ENCODE measurements at regions not wholly inside any gene's neighbourhood (a gene's known extent, or its start where the extent isn't known, plus 50 kb on each side); places are given as distances from the start of the nearest gene placed in this dataset.

DNA sequence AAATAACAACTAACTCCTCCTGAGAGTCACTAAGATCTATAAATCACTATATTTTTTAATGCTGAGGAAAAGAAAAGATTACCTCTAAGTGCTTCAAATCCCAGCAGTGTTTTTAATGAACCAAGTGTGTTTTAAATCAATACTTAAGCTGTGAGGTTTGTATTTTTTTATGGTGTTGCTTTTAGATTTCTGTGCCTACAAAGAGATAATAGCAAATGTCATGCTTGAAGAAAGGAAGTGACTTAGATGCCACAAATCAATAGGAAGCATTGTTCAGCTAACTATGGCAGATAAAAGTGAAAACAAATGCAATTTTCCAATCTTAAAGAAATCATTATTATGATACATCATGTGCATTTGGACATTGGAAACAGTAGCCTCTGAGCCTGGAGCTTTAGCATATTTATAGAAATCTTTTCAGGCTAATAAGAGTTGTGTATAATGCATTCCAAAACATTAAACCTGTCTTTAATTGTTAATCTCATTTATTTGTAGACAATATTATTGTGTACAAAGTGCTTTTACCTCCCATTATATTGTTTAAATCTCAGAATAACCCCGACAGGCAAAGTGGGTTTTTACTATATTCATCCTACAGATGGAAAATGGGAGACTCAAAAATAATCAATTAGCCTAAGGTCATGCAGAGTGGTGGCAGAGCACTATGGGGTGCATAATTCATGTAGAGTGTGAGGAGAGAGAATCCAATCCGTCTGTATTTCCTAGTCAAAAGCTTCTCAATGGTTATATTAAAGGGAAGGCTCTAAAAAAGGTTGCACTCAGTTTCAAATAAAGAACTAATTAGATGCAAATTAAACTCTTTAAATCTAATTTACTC lies 486.2 kb downstream of the NAV3 start:
- H3K4me3 Mint-ChIP-seq, result no peak overlapping the region
- H3K36me3 Mint-ChIP-seq, result no peaks in the 10 kb centered on the region
- CTCF ChIA-PET, result no interaction called here
- no peaks in the 10 kb centered on the region for H3K4me1 Mint-ChIP-seq
- peaks cover 3% of the 10 kb centered on the region for H3K9me3 Mint-ChIP-seq
- H3K27ac Mint-ChIP-seq, result no peak overlapping the region
- DNase-seq, result no peak
- no peaks in the 10 kb centered on the region for H3K27me3 Mint-ChIP-seq

DNA sequence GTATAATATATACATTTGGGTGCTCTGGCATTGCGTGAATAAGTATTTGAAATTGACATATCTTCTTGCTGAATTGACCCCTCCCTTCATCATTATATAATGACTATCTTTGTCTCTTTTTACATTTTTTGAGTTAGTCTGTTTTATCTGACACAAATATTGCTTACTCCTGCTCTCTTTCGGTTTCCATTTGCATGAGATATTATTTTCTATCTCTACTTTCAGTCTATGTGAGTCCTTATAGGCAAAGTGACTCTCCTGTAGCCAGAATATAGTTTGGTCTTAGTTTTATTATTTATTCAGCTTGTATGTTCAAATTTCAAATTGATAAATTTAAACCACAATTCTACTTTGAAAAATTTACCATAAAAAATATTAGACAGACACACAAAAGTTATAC lies 491.0 kb downstream of the NAV3 start:
- Mint-ChIP-seq H3K36me3 (no peaks in the 10 kb centered on the region), H3K27ac (no peak overlapping the region), H3K9me3 (peaks cover 5% of the 10 kb centered on the region), H3K27me3 (no peaks in the 10 kb centered on the region), H3K4me1 (no peaks in the 10 kb centered on the region), H3K4me3 (no peak overlapping the region)
- DNase-seq, result no peak
- CTCF ChIA-PET, result no interaction called here

DNA sequence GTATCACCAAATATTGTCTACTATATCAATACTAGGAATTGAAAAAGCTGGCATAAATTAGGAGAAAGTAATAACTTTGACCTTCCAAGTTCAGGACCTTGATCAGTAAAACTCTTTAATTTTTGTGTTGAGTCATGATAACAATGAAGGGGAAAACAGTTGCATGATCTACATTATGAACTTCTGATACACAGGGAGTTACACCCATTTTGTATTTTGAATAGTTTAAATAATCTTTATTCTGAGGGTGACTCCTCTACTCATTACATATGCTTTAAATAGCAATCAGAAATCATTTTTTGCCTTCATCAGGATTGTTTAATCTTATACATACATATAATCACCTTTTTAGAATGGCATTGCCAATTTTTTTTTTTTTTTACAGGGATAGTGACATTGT lies 492.5 kb downstream of the NAV3 start:
- H3K9me3 Mint-ChIP-seq, result peaks cover 5% of the 10 kb centered on the region
- no peaks in the 10 kb centered on the region for H3K27me3 Mint-ChIP-seq
- H3K4me3 Mint-ChIP-seq, result no peak overlapping the region
- CTCF ChIA-PET, result no interaction called here
- no peaks in the 10 kb centered on the region for H3K36me3 Mint-ChIP-seq
- no peak for DNase-seq
- H3K4me1 Mint-ChIP-seq, result no peaks in the 10 kb centered on the region
- H3K27ac Mint-ChIP-seq, result no peak overlapping the region

DNA sequence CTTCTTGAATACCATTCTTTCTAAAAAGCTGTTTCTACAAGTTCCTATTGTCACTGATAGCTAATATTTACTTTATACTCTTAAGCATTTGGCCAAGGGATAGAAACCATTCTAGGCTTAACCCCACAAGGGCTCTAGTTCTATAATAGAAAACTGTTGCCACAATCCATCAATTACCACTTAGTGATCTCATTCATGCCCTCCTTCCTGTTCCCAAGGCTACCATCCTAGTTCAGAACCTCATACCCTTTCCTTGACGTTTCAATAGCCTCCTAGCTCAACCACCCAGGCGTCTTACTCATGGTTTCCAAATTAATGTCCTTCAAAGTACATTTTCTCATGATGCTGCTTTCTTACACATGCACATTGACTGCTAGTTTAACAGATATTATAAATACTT lies 493.5 kb downstream of the NAV3 start:
- Mint-ChIP-seq H3K27me3 (no peaks in the 10 kb centered on the region), H3K9me3 (peaks cover 5% of the 10 kb centered on the region), H3K4me3 (no peak overlapping the region), H3K27ac (no peak overlapping the region), H3K4me1 (no peaks in the 10 kb centered on the region), H3K36me3 (no peaks in the 10 kb centered on the region)
- no peak for DNase-seq
- CTCF ChIA-PET, result interaction anchor here (0.6 kb wide), 1 partner anchor 241 kb away, joined by 3 read pairs; no protein-coding TSS in a partner anchor

DNA sequence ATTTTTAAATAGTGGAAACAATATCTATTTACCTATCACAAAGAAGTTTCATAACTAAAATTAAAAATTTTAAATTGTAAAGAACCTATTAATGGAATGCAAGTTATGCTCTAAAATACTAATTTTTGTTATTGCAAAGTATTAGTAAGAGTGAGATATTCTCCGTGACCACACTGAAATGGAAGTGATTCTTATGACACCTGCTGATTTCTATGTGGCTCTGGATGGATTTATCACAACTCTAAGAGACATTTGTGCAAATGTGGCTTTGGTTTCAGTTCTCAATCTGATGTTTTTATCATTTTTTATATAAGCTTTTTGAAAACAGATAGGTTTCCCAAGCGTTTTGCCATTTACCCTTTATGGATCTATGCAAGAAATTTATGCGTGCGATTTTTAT lies 497.8 kb downstream of the NAV3 start:
- Mint-ChIP-seq H3K36me3 (no peaks in the 10 kb centered on the region), H3K27me3 (no peaks in the 10 kb centered on the region), H3K9me3 (peaks cover 2% of the 10 kb centered on the region), H3K4me3 (no peak overlapping the region), H3K27ac (no peak overlapping the region), H3K4me1 (no peaks in the 10 kb centered on the region)
- CTCF ChIA-PET, result no interaction called here
- DNase-seq, result no peak

DNA sequence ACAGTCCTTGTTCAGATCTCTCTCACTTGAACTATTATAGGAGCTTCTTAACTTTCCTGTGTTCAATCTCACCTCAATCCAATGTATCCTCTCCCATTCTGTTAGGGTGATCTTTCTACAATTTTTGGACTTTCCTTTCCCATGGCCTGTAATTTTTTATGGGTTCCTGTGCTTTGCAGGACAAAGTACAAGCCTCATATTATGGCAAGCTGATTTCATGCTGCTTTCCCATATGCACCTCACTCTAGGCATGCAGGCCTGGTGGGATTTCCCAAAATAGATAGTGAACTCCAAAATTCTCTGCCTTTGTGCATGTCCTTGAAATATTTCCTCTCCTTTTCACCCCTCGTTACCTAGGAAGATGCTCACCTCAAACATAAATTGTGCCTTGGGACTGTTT lies 499.4 kb downstream of the NAV3 start:
- H3K36me3 Mint-ChIP-seq, result no peaks in the 10 kb centered on the region
- peaks cover 1% of the 10 kb centered on the region for H3K9me3 Mint-ChIP-seq
- H3K4me1 Mint-ChIP-seq, result no peaks in the 10 kb centered on the region
- DNase-seq, result no peak
- no peaks in the 10 kb centered on the region for H3K27me3 Mint-ChIP-seq
- H3K4me3 Mint-ChIP-seq, result no peak overlapping the region
- CTCF ChIA-PET, result no interaction called here
- no peak overlapping the region for H3K27ac Mint-ChIP-seq

DNA sequence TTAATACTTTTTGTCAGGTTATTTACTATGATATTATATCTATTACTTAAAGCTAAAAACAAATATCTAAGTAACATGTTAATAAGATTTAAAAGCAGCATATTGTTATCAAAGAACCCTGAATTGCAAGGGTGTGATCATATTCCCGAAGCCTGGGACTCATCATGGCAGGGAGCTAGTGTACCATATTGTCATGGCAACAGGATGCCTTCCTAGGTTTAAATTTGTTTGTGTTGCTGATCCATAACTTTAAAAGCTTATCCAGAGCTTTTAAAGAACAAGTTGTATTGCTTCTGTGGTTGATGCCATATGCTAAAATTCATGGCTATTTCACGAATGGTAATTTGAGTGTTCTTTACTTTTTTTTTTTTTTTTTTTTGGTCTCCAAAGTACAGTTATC lies 500.5 kb downstream of the NAV3 start:
- Mint-ChIP-seq H3K9me3 (no peaks in the 10 kb centered on the region), H3K27ac (no peak overlapping the region), H3K4me1 (no peaks in the 10 kb centered on the region), H3K4me3 (no peak overlapping the region), H3K27me3 (no peaks in the 10 kb centered on the region), H3K36me3 (no peaks in the 10 kb centered on the region)
- DNase-seq, result no peak
- CTCF ChIA-PET, result no interaction called here

DNA sequence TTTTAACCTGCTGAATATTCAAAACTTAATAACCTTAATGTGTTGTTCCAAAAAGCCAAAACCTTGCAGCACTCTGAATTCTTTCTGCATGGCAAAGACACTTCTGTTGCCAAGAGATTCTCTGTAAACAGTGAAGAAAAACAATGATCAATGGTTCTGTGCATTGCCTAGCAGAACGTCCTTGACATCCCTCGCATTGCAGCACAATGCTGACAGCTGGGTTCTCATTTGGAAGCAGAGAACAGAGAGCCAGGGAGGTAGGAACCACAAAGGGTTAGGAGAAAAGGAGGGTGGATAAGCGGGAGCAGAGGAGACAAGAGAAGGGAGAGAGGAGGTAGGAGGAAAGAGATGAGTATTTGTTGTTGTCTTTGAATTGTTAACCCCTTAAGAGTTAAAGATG lies 501.1 kb downstream of the NAV3 start:
- Mint-ChIP-seq H3K27ac (no peak overlapping the region), H3K27me3 (no peaks in the 10 kb centered on the region), H3K36me3 (no peaks in the 10 kb centered on the region), H3K9me3 (no peaks in the 10 kb centered on the region), H3K4me1 (no peaks in the 10 kb centered on the region), H3K4me3 (no peak overlapping the region)
- CTCF ChIA-PET, result no interaction called here
- no peak for DNase-seq

DNA sequence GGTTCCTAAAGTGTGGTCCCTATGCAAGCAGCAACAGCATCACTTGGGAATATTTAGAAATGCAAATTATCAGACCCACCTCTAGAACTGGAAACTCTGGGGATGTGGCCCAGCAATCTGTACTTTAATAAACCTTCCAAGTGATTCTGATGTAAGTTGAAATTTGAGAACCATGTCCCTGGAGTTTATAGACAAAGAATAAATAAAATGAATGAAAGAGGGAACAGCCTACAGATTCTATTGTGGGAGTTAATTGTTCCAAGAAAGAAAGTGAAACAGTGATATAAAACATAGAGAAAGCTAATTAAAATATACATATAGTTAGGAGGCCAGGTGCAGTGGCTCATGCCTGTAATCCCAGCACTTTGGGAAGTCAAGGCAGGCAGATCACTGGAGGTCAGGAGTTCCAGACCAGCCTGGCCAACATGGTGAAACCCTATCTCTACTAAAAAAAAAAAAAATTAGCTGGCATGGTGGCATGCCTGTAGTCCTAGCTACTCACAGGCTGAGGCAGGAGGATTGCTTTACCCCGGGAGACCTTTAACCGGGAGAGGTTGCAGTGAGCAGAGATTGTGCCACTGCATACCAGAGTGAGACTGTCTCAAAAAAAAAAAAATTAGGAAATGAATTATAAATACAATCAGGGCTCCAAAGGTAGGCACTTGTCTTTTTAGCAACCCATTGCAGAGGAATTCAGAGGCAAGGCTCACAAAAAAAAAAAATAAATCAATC lies 507.5 kb downstream of the NAV3 start:
- Mint-ChIP-seq H3K27me3 (no peaks in the 10 kb centered on the region), H3K36me3 (no peaks in the 10 kb centered on the region), H3K9me3 (peaks cover 14% of the 10 kb centered on the region), H3K27ac (no peak overlapping the region), H3K4me3 (no peak overlapping the region), H3K4me1 (no peaks in the 10 kb centered on the region)
- DNase-seq, result no peak
- CTCF ChIA-PET, result no interaction called here

DNA sequence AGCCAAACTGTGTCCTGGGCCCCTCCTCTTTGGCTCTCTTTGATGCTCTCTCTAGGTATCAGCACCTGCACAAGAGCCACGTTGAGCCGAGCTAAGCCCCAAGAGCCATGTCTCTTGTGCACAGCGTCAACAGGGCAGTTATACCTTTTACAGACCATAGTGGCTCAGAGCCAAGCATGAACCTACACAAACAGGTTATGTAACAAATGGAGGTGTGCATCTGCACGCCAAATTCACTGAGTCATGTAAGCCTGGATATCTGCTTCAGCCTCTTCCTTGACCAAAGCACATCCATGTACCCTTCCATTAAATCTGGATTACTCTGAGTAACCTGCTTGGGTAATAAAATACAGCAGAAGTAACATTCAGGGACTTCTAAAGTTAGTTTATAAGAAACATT lies 509.7 kb downstream of the NAV3 start:
- no peak for DNase-seq
- CTCF ChIA-PET, result no interaction called here
- no peak overlapping the region for H3K27ac Mint-ChIP-seq
- no peaks in the 10 kb centered on the region for H3K27me3 Mint-ChIP-seq
- no peaks in the 10 kb centered on the region for H3K4me1 Mint-ChIP-seq
- H3K36me3 Mint-ChIP-seq, result no peaks in the 10 kb centered on the region
- peaks cover 19% of the 10 kb centered on the region for H3K9me3 Mint-ChIP-seq
- H3K4me3 Mint-ChIP-seq, result no peak overlapping the region

DNA sequence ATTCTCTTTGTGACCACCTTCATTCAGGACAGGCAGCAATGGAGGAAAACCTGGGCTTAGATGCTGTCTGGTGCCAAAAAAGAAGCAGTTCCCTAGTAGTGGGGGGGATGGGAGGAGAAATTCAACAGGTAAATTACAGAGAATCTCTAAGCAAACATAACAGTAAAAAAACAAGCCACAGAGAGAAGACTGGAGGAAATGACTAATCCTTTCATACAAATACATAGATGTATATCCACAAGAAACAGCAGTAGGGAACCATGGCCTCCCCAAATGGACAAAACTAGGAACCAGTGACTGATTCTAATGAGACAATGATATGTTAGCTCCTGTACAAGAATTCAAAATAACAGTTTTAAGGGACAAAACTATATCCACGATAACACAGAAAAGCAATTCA lies 513.0 kb downstream of the NAV3 start:
- H3K4me3 Mint-ChIP-seq, result no peak overlapping the region

DNA sequence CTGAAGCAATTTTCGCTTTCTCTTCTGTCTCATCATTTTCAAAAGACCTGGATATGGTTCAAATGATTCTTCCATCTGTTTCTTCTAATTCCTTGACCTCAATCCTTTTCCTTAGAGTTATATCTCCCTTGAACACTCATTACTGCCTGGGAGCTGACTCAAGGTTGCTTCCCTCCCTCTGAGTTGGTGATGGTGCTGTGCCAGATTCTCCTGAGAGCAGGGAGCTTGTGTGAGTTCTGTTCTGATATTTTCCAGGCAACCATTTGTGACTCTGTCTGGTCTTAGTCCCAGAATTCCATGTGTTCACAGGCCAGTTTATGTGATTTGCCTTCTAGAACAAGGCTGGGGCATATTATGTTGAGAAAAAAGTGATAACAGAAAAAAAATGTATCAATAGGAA lies 505.1 kb upstream of the SYT1 start:
- Mint-ChIP-seq H3K4me1 (no peaks in the 10 kb centered on the region), H3K27ac (no peak overlapping the region), H3K27me3 (no peaks in the 10 kb centered on the region), H3K36me3 (no peaks in the 10 kb centered on the region), H3K4me3 (no peak overlapping the region), H3K9me3 (peaks cover 2% of the 10 kb centered on the region)
- no peak for DNase-seq
- CTCF ChIA-PET, result no interaction called here

More for the DNA sequence above, 513.0 kb downstream of the NAV3 start:
- Mint-ChIP-seq H3K4me1 (no peaks in the 10 kb centered on the region), H3K27me3 (no peaks in the 10 kb centered on the region), H3K9me3 (peaks cover 22% of the 10 kb centered on the region), H3K27ac (no peak overlapping the region), H3K36me3 (no peaks in the 10 kb centered on the region)
- DNase-seq, result no peak
- CTCF ChIA-PET, result no interaction called here

DNA sequence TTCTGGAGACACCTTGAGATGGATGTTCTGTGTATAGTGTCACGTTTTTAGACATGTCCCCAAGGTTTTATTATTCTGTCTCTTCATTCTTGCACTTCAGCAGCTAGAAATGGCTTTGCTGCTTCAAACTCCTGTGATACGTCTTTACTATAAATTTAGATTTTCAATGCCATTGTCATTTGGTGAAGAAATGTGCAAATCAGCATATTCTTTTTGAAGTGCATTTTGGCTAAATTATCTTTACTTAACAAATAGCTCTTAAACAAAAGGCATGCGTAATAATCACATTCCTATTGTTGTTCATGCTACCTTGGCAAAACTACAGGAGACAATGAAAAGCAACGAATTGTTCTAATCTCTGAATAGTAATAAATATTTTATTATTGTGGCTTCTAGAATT lies 502.9 kb upstream of the SYT1 start:
- no peaks in the 10 kb centered on the region for H3K36me3 Mint-ChIP-seq
- DNase-seq, result no peak

DNA sequence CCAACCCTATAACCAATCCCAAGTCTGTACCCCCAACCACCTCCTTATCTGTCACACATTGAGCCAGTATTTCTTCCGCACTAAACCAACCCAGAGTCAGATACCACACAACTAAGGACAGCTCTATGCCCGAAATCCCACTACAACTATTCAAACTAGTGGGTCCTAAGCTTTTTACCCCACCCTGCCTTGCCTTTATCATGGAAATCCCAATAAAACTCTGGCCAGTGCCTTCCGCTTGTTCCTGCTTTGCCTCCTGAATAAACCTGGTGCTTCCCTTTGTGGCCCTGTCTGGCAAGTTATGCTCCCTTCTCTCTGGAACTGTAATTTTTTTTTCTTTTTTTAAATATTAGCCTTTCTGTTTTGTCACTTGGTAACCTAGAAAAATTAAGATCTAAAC lies 493.3 kb upstream of the SYT1 start:
- H3K4me3 Mint-ChIP-seq, result no peak overlapping the region
- no peaks in the 10 kb centered on the region for H3K36me3 Mint-ChIP-seq
- peaks cover 15% of the 10 kb centered on the region for H3K9me3 Mint-ChIP-seq
- CTCF ChIA-PET, result no interaction called here
- H3K27me3 Mint-ChIP-seq, result no peaks in the 10 kb centered on the region
- no peak overlapping the region for H3K27ac Mint-ChIP-seq
- no peak for DNase-seq
- no peaks in the 10 kb centered on the region for H3K4me1 Mint-ChIP-seq

More for the DNA sequence above, 502.9 kb upstream of the SYT1 start:
- Mint-ChIP-seq H3K27ac (no peak overlapping the region), H3K4me1 (no peaks in the 10 kb centered on the region), H3K4me3 (no peak overlapping the region), H3K9me3 (peaks cover 2% of the 10 kb centered on the region), H3K27me3 (no peaks in the 10 kb centered on the region)
- CTCF ChIA-PET, result no interaction called here

DNA sequence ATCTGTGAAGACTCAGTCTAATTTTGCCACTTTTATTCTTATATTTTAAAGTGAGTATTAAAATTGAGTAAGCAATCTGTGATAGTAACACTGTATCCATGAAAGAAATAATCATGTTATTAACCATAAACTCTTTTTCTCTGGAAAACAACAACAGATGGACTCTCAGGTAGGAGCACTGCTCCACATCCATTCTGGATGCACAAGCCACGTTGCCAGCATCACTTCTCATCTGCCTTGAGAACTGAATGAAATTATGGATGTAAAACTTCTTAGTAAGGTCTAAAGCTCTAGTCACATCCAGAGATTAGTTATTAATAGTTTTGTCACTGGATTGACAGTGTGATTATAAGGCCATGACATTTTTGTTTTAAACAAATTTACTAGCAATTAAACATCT lies 489.1 kb upstream of the SYT1 start:
- DNase-seq, result no peak
- Mint-ChIP-seq H3K36me3 (no peaks in the 10 kb centered on the region), H3K27me3 (no peaks in the 10 kb centered on the region), H3K9me3 (peaks cover 21% of the 10 kb centered on the region), H3K4me1 (no peaks in the 10 kb centered on the region), H3K27ac (no peak overlapping the region), H3K4me3 (no peak overlapping the region)
- CTCF ChIA-PET, result no interaction called here

Data from activated naive CD4-positive, alpha-beta T cell treated with anti-CD3 and anti-CD28 coated beads, Interleukin-2, amount 10 ng/mL, durations not matched to agents 7 days and 5 days (primary cell).